GM21619 (cell line): ENCODE measurements at regions not wholly inside any gene's neighbourhood (a gene's known extent, or its start where the extent isn't known, plus 50 kb on each side); places are given as distances from the start of the nearest gene placed in this dataset.

Experiments
- ATAC-seq: cut with Tn5 transposase; IDR thresholded peaks from one replicate; pipeline ENCODE4 v1.9.1; 2021; ENCODE audit not compliant: unreplicated experiment

GRCh38 chr9:115599898-115600297 is 481.9 kb upstream of the TNC start:
- ATAC-seq = no peak

- no peak for ATAC-seq
These were observed 483.5 kb upstream of the TNC start for GRCh38 chr9:115601434-115601833.

- no peak for ATAC-seq
These were observed 487.0 kb upstream of the TNC start for GRCh38 chr9:115604831-115605483.

GRCh38 chr9:115606838-115607237 is 488.9 kb upstream of the TNC start:
- no peak for ATAC-seq

GRCh38 chr9:115614326-115614999 is 496.5 kb upstream of the TNC start:
- ATAC-seq = no peak

GRCh38 chr9:115615000-115615401 is 497.0 kb upstream of the TNC start:
- ATAC-seq = no peak

GRCh38 chr9:115615821-115616665 is 498.1 kb upstream of the TNC start:
- no peak for ATAC-seq

GRCh38 chr9:115616666-115617239 is 498.8 kb upstream of the TNC start:
- ATAC-seq = no peak

- ATAC-seq = no peak
These were observed 507.3 kb upstream of the TNC start for GRCh38 chr9:115625251-115625650.

GRCh38 chr9:115625954-115626353 is 508.0 kb upstream of the TNC start:
- ATAC-seq = no peak

GRCh38 chr9:115627511-115627910 is 509.6 kb upstream of the TNC start:
- ATAC-seq = no peak

- no peak for ATAC-seq
These were observed 510.5 kb upstream of the TNC start for GRCh38 chr9:115628426-115628825.

GRCh38 chr9:115629879-115630840 is 512.2 kb upstream of the TNC start:
- ATAC-seq = no peak

- no peak for ATAC-seq
These were observed 514.4 kb upstream of the TNC start for GRCh38 chr9:115632391-115632790.

- no peak for ATAC-seq
These were observed 515.1 kb upstream of the TNC start for GRCh38 chr9:115633104-115633503.

GRCh38 chr9:115635680-115636383 is 517.8 kb upstream of the PAPPA start:
- ATAC-seq = no peak

- ATAC-seq = no peak
These were observed 517.0 kb upstream of the PAPPA start for GRCh38 chr9:115636596-115636995.

- ATAC-seq = no peak
These were observed 515.9 kb upstream of the PAPPA start for GRCh38 chr9:115637661-115638060.

- ATAC-seq = no peak
These were observed 512.7 kb upstream of the PAPPA start for GRCh38 chr9:115640887-115641286.

- no peak for ATAC-seq
These were observed 511.3 kb upstream of the PAPPA start for GRCh38 chr9:115642285-115642684.
